Stromal cell of bone marrow (primary cell): ENCODE measurements at regions not wholly inside any gene's neighbourhood (a gene's known extent, or its start where the extent isn't known, plus 50 kb on each side); places are given as distances from the start of the nearest gene placed in this dataset.

Experiments used
- DNase-seq: peaks from one replicate; pipeline ENCODE4 v3.0.0-alpha.2; 2012; ENCODE audit warnings: low read depth

- no peak for DNase-seq
These were observed 436.9 kb downstream of the GUCY1A2 start for GRCh38 chr11:106581399-106581798.

- peak; percentile 13 for DNase-seq
These were observed 433.2 kb downstream of the GUCY1A2 start for GRCh38 chr11:106585061-106585460.

- no peak for DNase-seq
These were observed 423.4 kb downstream of the GUCY1A2 start for GRCh38 chr11:106594751-106595351.

- DNase-seq: no peak
These were observed 416.5 kb downstream of the GUCY1A2 start for GRCh38 chr11:106601684-106602297.

- peak; percentile 9 for DNase-seq
These were observed 409.6 kb downstream of the GUCY1A2 start for GRCh38 chr11:106608677-106609076.

GRCh38 chr11:106614262-106614661, 404.0 kb downstream of the GUCY1A2 start:
- DNase-seq: no peak

- no peak for DNase-seq
These were observed 398.8 kb downstream of the GUCY1A2 start for GRCh38 chr11:106619320-106619990.

GRCh38 chr11:106621484-106621883, 396.8 kb downstream of the GUCY1A2 start:
- no peak for DNase-seq
